Activated CD4-positive, CD25-positive, alpha-beta regulatory T cell (primary cell): ENCODE measurements at regions not wholly inside any gene's neighbourhood (a gene's known extent, or its start where the extent isn't known, plus 50 kb on each side); places are given as distances from the start of the nearest gene placed in this dataset.
"Not testable (repeated sequence)": the region's sequence is repeated elsewhere in the genome, so short reads cannot be mapped to it uniquely, and the experiment has no call there.

Experiments used
- DNase-seq, 4 experiments: peaks; one replicate each; lab custom pipeline; 2025; lab: John Stamatoyannopoulos, UW

- DNase-seq = no peak
Measured at GRCh38 chr10:4230036-4230435, 445.0 kb upstream of the KLF6 start.

- DNase-seq = no peak
Measured at GRCh38 chr10:4229106-4229505, 444.1 kb upstream of the KLF6 start.

- DNase-seq = no peak
Measured at GRCh38 chr10:4227586-4227985, 442.6 kb upstream of the KLF6 start.

GRCh38 chr10:4226941-4227540 lies 442.0 kb upstream of the KLF6 start:
- DNase-seq = no peak

GRCh38 chr10:4224178-4224577 lies 439.2 kb upstream of the KLF6 start:
- DNase-seq = no peak

GRCh38 chr10:4221310-4221709 lies 436.3 kb upstream of the KLF6 start:
- DNase-seq = not testable (repeated sequence)

- DNase-seq = no peak
Measured at GRCh38 chr10:4219901-4220300, 434.9 kb upstream of the KLF6 start.

- no peak for DNase-seq
Measured at GRCh38 chr10:4217653-4218052, 432.6 kb upstream of the KLF6 start.

GRCh38 chr10:4217187-4217586 lies 432.2 kb upstream of the KLF6 start:
- no peak for DNase-seq

GRCh38 chr10:4216726-4217125 lies 431.7 kb upstream of the KLF6 start:
- no peak for DNase-seq

GRCh38 chr10:4215963-4216575 lies 431.1 kb upstream of the KLF6 start:
- DNase-seq = no peak

GRCh38 chr10:4215485-4215884 lies 430.5 kb upstream of the KLF6 start:
- DNase-seq = no peak

GRCh38 chr10:4214908-4215307 lies 429.9 kb upstream of the KLF6 start:
- DNase-seq = no peak

- DNase-seq = no peak
Measured at GRCh38 chr10:4213441-4213840, 428.4 kb upstream of the KLF6 start.

- no peak for DNase-seq
Measured at GRCh38 chr10:4212111-4212630, 427.2 kb upstream of the KLF6 start.

- no peak for DNase-seq
Measured at GRCh38 chr10:4208499-4208898, 423.5 kb upstream of the KLF6 start.

- no peak for DNase-seq
Measured at GRCh38 chr10:4205113-4205512, 420.1 kb upstream of the KLF6 start.

GRCh38 chr10:4202938-4203337 lies 417.9 kb upstream of the KLF6 start:
- no peak for DNase-seq

GRCh38 chr10:4201866-4202825 lies 417.1 kb upstream of the KLF6 start:
- DNase-seq = no peak

- no peak for DNase-seq
Measured at GRCh38 chr10:4199196-4199595, 414.2 kb upstream of the KLF6 start.

GRCh38 chr10:4198216-4198615 lies 413.2 kb upstream of the KLF6 start:
- no peak for DNase-seq

- DNase-seq = no peak
Measured at GRCh38 chr10:4197676-4198075, 412.7 kb upstream of the KLF6 start.
